SK-N-SH treated with all-trans-retinoic acid at 6 μM for 48 hours (cell line): ENCODE measurements at regions not wholly inside any gene's neighbourhood (a gene's known extent, or its start where the extent isn't known, plus 50 kb on each side); places are given as distances from the start of the nearest gene placed in this dataset.

ENCODE experiments used
- BACH2 ChIP-seq: fragments of 250-450 bp; sonication (Bioruptor Pico); IDR thresholded peaks from 2 replicates; pipeline ENCODE4 v1.9.0; 2021; ENCODE audit warnings: mild to moderate bottlenecking, borderline replicate concordance
- CSDC2 ChIP-seq: fragments of 250-450 bp; sonication (Bioruptor Pico); IDR thresholded peaks from 2 replicates; pipeline ENCODE4 v1.5.0; 2020; ENCODE audit warnings: mild to moderate bottlenecking, moderate library complexity

- TF ChIP-seq CSDC2: no peak
- no peak for TF ChIP-seq BACH2 (CRISPR knock-in tag)
Observed at GRCh38 chr22:22802339-22802970, 85.2 kb upstream of the IGLL5 start.
